Mesothelial cell of epicardium (in vitro differentiated cells): ENCODE measurements at regions not wholly inside any gene's neighbourhood (a gene's known extent, or its start where the extent isn't known, plus 50 kb on each side); places are given as distances from the start of the nearest gene placed in this dataset.

Experiments
- DNase-seq, 2 experiments: peaks; one replicate each; pipeline ENCODE4 v3.0.0; 2021; ENCODE audit warnings: low spot score in 2 of 2; ENCODE audit not compliant: unreplicated experiment in 2 of 2
- H3K27ac Mint-ChIP-seq: 2 replicates; pipeline ENCODE4 v1.8.0; 2021; ENCODE audit warnings: mixed read lengths
- H3K27me3 Mint-ChIP-seq: 2 replicates; pipeline ENCODE4 v1.8.0; 2021; ENCODE audit warnings: low read depth, mixed read lengths
- H3K36me3 Mint-ChIP-seq: 2 replicates; pipeline ENCODE4 v1.8.0; 2021; ENCODE audit warnings: mixed read lengths
- H3K4me1 Mint-ChIP-seq: 2 replicates; pipeline ENCODE4 v1.8.0; 2021; ENCODE audit warnings: mixed read lengths
- H3K4me3 Mint-ChIP-seq: 2 replicates; pipeline ENCODE4 v1.8.0; 2021; ENCODE audit warnings: mild to moderate bottlenecking, moderate library complexity, mixed read lengths
- H3K9me3 Mint-ChIP-seq: 2 replicates; pipeline ENCODE4 v1.8.0; 2021; ENCODE audit warnings: mixed read lengths
- CTCF ChIP-seq: fragments of 200-600 bp; sonication (generic); IDR thresholded peaks from one replicate; pipeline ENCODE4 v1.5.0; 2021; ENCODE audit warnings: antibody characterized with exemption; ENCODE audit not compliant: unreplicated experiment

GRCh38 chr2:12579018-12579417 is 137.7 kb upstream of the TRIB2 start:
- H3K36me3 Mint-ChIP-seq = no peaks in the 10 kb centered on the region
- H3K27ac Mint-ChIP-seq = no peak overlapping the region
- H3K4me1 Mint-ChIP-seq = peaks cover 8% of the 10 kb centered on the region
- no peaks in the 10 kb centered on the region for H3K9me3 Mint-ChIP-seq
- H3K4me3 Mint-ChIP-seq = no peak overlapping the region
- H3K27me3 Mint-ChIP-seq = no peaks in the 10 kb centered on the region
- no peak for TF ChIP-seq CTCF
- DNase-seq = no peak

GRCh38 chr2:12584338-12584737 is 132.4 kb upstream of the TRIB2 start:
- TF ChIP-seq CTCF = no peak
- Mint-ChIP-seq H3K27ac (no peak overlapping the region), H3K36me3 (no peaks in the 10 kb centered on the region), H3K9me3 (no peaks in the 10 kb centered on the region), H3K4me3 (no peak overlapping the region), H3K27me3 (no peaks in the 10 kb centered on the region), H3K4me1 (peaks cover 5% of the 10 kb centered on the region)
- no peak for DNase-seq

- H3K9me3 Mint-ChIP-seq = no peaks in the 10 kb centered on the region
- no peak for DNase-seq
- no peaks in the 10 kb centered on the region for H3K27me3 Mint-ChIP-seq
- H3K4me3 Mint-ChIP-seq = no peak overlapping the region
- TF ChIP-seq CTCF = no peak
- H3K36me3 Mint-ChIP-seq = no peaks in the 10 kb centered on the region
- H3K27ac Mint-ChIP-seq = no peak overlapping the region
- peaks cover 5% of the 10 kb centered on the region for H3K4me1 Mint-ChIP-seq
These were observed 131.0 kb upstream of the TRIB2 start for GRCh38 chr2:12585784-12586183.

- TF ChIP-seq CTCF = no peak
- H3K36me3 Mint-ChIP-seq = no peaks in the 10 kb centered on the region
- DNase-seq = no peak
- H3K4me1 Mint-ChIP-seq = peaks cover 5% of the 10 kb centered on the region
- no peak overlapping the region for H3K4me3 Mint-ChIP-seq
- H3K9me3 Mint-ChIP-seq = no peaks in the 10 kb centered on the region
- no peak overlapping the region for H3K27ac Mint-ChIP-seq
- no peaks in the 10 kb centered on the region for H3K27me3 Mint-ChIP-seq
These were observed 129.5 kb upstream of the TRIB2 start for GRCh38 chr2:12587228-12587627.

- no peak for TF ChIP-seq CTCF
- Mint-ChIP-seq H3K4me1 (peaks cover 5% of the 10 kb centered on the region), H3K27me3 (no peaks in the 10 kb centered on the region), H3K4me3 (no peak overlapping the region), H3K27ac (no peak overlapping the region), H3K9me3 (no peaks in the 10 kb centered on the region), H3K36me3 (no peaks in the 10 kb centered on the region)
- DNase-seq = no peak
These were observed 128.8 kb upstream of the TRIB2 start for GRCh38 chr2:12587729-12588522.

GRCh38 chr2:12588986-12589385 is 127.8 kb upstream of the TRIB2 start:
- H3K36me3 Mint-ChIP-seq = no peaks in the 10 kb centered on the region
- H3K9me3 Mint-ChIP-seq = no peaks in the 10 kb centered on the region
- no peaks in the 10 kb centered on the region for H3K27me3 Mint-ChIP-seq
- DNase-seq = no peak
- H3K4me3 Mint-ChIP-seq = no peak overlapping the region
- H3K4me1 Mint-ChIP-seq = peaks cover 5% of the 10 kb centered on the region
- H3K27ac Mint-ChIP-seq = no peak overlapping the region
- no peak for TF ChIP-seq CTCF
